Uterus (tissue), 3 donors: ENCODE measurements at regions not wholly inside any gene's neighbourhood (a gene's known extent, or its start where the extent isn't known, plus 50 kb on each side); places are given as distances from the start of the nearest gene placed in this dataset.

Source experiments
- DNase-seq, 2 donors: peaks; one replicate each; pipeline ENCODE4 v3.0.0-alpha.2; 2019 to 2020
- H3K27ac ChIP-seq, 2 donors: fragments of 200-600 bp; sonication (generic); 1 replicate in 1 of 2; 2 replicates in 1 of 2; pipeline ENCODE4 v1.5.1; 2016 to 2018
- H3K27me3 ChIP-seq, 2 donors: fragments of 200-600 bp; sonication (generic); one replicate each; pipeline ENCODE4 v1.5.1; 2018 to 2019; ENCODE audit warnings: control low read depth in 1 of 2
- H3K36me3 ChIP-seq, 2 donors: fragments of 200-600 bp; sonication (generic); one replicate each; pipeline ENCODE4 v1.5.1; 2019; ENCODE audit warnings: control low read depth in 1 of 2
- H3K4me1 ChIP-seq, 2 donors: fragments of 200-600 bp; sonication (generic); one replicate each; pipeline ENCODE4 v1.5.1; 2018 to 2019; ENCODE audit warnings: control low read depth in 1 of 2
- H3K4me3 ChIP-seq, 2 donors: fragments of 200-600 bp; sonication (generic); 1 replicate in 1 of 2; 2 replicates in 1 of 2; pipeline ENCODE4 v1.5.1; 2018 to 2019; ENCODE audit warnings: mild to moderate bottlenecking in 1 of 2
- H3K9me3 ChIP-seq, 2 donors: fragments of 200-600 bp; sonication (generic); one replicate each; pipeline ENCODE4 v1.5.1; 2019; ENCODE audit warnings: control low read depth in 1 of 2
- CTCF ChIP-seq, 4 experiments: fragments of 200-600 bp in 2 of 4; fragments of 450-650 bp in 2 of 4; sonication (generic) in 2 of 4; IDR thresholded peaks; one replicate each; pipeline ENCODE4 v1.5.1; 2016 to 2019; ENCODE audit warnings: antibody characterized with exemption in 4 of 4, mild to moderate bottlenecking in 2 of 4, moderate library complexity in 1 of 4
- POLR2A ChIP-seq, 2 donors: fragments of 450-650 bp; IDR thresholded peaks; one replicate each; pipeline ENCODE4 v1.6.1; 2016; ENCODE audit warnings: antibody characterized with exemption in 2 of 2, mild to moderate bottlenecking in 1 of 2, moderate library complexity in 1 of 2
- intact Hi-C: fragments of 100-400 bp; cut with DNase I; formaldehyde crosslinking; loops from one replicate; pipeline ENCODE4 v1.15.1; 2023; ENCODE audit warnings: low total_unique reads
- donor health status: DM: yes; HTN: yes; CAD: no.

DNA sequence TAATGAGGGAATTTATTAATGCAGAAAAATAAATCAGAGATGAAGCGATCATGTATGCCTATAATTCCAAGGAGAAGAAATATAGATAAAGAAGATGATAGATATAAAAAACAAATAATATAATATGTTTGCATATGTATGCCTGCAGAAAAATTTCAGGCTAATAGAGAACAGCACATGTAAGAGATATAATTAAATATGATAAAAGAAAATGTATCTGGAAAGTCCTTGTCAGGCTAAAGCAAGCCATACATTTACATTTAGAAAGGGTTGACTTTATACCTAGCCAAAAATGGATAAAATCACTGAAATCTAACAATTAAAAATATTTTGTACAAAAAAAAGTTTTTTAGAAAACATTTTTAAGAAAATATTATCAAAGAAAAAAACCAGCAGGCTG lies 454.1 kb downstream of the C6orf118 start:
- intact Hi-C loops, result no loop called here
- TF ChIP-seq CTCF (IDR thresholded peaks at IDR 0.05) (no peak), POLR2A (IDR thresholded peaks at IDR 0.05) (no peak)
- H3K9me3 ChIP-seq, result no peaks in the 10 kb centered on the region

GRCh38 chr6:164854526-164854925 lies 454.9 kb downstream of the C6orf118 start:
- Histone ChIP-seq H3K9me3 (no peaks in the 10 kb centered on the region), H3K27ac (no peak overlapping the region), H3K36me3 (no peaks in the 10 kb centered on the region), H3K4me3 (no peak overlapping the region), H3K4me1 (no peaks in the 10 kb centered on the region), H3K27me3 (no peaks in the 10 kb centered on the region)
- intact Hi-C loops, result no loop called here
- TF ChIP-seq CTCF (IDR thresholded peaks at IDR 0.05) (no peak), POLR2A (IDR thresholded peaks at IDR 0.05) (no peak)
- no peak for DNase-seq

More for the DNA sequence above, 454.1 kb downstream of the C6orf118 start:
- Histone ChIP-seq H3K4me1 (no peaks in the 10 kb centered on the region), H3K36me3 (no peaks in the 10 kb centered on the region), H3K27ac (no peak overlapping the region), H3K27me3 (no peaks in the 10 kb centered on the region), H3K4me3 (no peak overlapping the region)
- DNase-seq, result no peak

GRCh38 chr6:164845773-164846172 lies 463.6 kb downstream of the C6orf118 start:
- no peaks in the 10 kb centered on the region for H3K36me3 ChIP-seq
- H3K4me1 ChIP-seq, result no peaks in the 10 kb centered on the region
- no peaks in the 10 kb centered on the region for H3K9me3 ChIP-seq
- no peak for DNase-seq
- H3K4me3 ChIP-seq, result no peak overlapping the region
- no peak overlapping the region for H3K27ac ChIP-seq
- intact Hi-C loops, result no loop called here
- TF ChIP-seq POLR2A (IDR thresholded peaks at IDR 0.05), result no peak
- TF ChIP-seq CTCF (IDR thresholded peaks at IDR 0.05), result no peak
- H3K27me3 ChIP-seq, result no peaks in the 10 kb centered on the region

DNA sequence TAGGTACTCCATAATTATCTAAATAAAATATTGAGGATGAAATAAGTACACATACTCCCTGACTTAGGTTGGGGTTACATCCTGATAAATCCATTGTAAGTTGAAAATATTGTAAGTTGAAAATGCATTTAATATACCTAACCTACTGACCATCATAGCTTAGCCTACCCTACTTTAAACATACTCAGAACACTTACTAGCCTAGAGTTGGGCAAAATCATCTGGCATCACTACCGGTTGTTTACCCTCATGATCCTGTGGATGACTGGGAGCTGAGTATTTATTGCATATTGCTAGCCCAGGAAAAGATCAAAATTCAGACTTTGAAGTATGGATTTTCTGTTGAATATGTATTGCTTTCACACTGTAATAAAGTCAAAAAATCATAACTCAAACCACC lies 467.3 kb downstream of the C6orf118 start:
- DNase-seq, result no peak
- no peaks in the 10 kb centered on the region for H3K4me1 ChIP-seq
- no peaks in the 10 kb centered on the region for H3K9me3 ChIP-seq
- H3K4me3 ChIP-seq, result no peak overlapping the region
- intact Hi-C loops, result no loop called here
- no peaks in the 10 kb centered on the region for H3K27me3 ChIP-seq
- TF ChIP-seq CTCF (IDR thresholded peaks at IDR 0.05), result no peak
- H3K27ac ChIP-seq, result no peak overlapping the region
- no peaks in the 10 kb centered on the region for H3K36me3 ChIP-seq

GRCh38 chr6:164838068-164838615 lies 471.3 kb downstream of the C6orf118 start:
- TF ChIP-seq POLR2A (IDR thresholded peaks at IDR 0.05), result no peak
- TF ChIP-seq CTCF (IDR thresholded peaks at IDR 0.05), result no peak
- no peak overlapping the region for H3K27ac ChIP-seq
- no peak overlapping the region for H3K4me3 ChIP-seq
- intact Hi-C loops, result no loop called here
- H3K4me1 ChIP-seq, result no peaks in the 10 kb centered on the region
- H3K27me3 ChIP-seq, result no peaks in the 10 kb centered on the region
- DNase-seq, result no peak
- H3K9me3 ChIP-seq, result no peaks in the 10 kb centered on the region
- no peaks in the 10 kb centered on the region for H3K36me3 ChIP-seq
